ENCODE measurements at regions not wholly inside any gene's neighbourhood (a gene's known extent, or its start where the extent isn't known, plus 50 kb on each side); places are given as distances from the start of the nearest gene placed in this dataset.

DNA sequence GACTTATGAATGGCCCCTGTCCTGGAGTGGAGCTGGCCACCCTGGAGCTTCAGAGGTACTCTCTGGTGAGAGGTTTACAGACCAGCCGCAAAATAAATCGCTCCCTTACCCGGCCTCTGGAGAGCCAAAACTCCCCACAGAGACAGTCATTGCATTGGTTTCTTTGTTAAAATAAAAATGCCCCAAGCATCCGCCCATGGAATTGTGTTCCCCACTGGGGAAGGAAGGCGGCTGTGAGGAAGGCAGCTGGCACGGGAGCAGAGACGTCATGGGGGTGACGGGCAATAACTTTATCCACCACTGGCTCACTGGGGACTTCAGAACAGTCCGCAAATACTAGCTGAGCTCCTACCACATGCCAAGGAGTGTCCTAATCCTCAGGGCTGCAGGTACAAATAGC is 266.2 kb upstream of the FOXF1 start:
- no peak for TF ChIP-seq POLR2A (IDR thresholded peaks at IDR 0.05)
- TF ChIP-seq, protein P1, sequence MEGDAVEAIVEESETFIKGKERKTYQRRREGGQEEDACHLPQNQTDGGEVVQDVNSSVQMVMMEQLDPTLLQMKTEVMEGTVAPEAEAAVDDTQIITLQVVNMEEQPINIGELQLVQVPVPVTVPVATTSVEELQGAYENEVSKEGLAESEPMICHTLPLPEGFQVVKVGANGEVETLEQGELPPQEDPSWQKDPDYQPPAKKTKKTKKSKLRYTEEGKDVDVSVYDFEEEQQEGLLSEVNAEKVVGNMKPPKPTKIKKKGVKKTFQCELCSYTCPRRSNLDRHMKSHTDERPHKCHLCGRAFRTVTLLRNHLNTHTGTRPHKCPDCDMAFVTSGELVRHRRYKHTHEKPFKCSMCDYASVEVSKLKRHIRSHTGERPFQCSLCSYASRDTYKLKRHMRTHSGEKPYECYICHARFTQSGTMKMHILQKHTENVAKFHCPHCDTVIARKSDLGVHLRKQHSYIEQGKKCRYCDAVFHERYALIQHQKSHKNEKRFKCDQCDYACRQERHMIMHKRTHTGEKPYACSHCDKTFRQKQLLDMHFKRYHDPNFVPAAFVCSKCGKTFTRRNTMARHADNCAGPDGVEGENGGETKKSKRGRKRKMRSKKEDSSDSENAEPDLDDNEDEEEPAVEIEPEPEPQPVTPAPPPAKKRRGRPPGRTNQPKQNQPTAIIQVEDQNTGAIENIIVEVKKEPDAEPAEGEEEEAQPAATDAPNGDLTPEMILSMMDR (IDR thresholded peaks at IDR 0.05): no peak
- no peak for TF ChIP-seq EP300 (IDR thresholded peaks at IDR 0.05)
- TF ChIP-seq POLR2AphosphoS5 (IDR thresholded peaks at IDR 0.05): no peak
- H3K27ac ChIP-seq: no peak overlapping the region
- no peak for DNase-seq (ENCODE audit: low spot score in 2 of 2)
- H3K27me3 ChIP-seq: peaks cover 81% of the 10 kb centered on the region
- no peaks in the 10 kb centered on the region for H3K36me3 ChIP-seq
- H3K4me1 ChIP-seq: no peaks in the 10 kb centered on the region
- no peaks in the 10 kb centered on the region for H3K9me3 ChIP-seq
- no peak overlapping the region for H3K4me3 ChIP-seq
- 68% methylated on average over 9 of the region's 9 CpGs for WGBS

DNA sequence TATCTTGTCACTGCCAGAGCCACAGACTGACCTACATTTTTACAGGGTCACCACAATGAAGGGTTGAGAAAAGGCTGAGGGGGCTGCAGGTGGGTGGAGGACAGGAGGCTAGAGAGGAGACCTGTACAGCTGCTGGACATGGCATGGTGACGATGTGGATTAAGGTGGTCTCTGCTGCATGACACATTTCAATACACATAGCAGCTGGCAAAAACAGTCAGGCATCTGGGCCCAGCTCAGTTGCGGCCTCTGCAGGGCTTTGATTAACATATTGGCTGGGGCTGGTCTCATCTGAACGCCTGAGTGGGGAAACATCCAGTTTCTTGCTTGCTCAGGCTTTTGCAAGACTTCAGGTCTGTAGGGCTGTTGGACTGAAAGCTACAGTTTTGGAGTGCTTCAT is 265.4 kb upstream of the FOXF1 start:
- no peak for TF ChIP-seq POLR2AphosphoS5 (IDR thresholded peaks at IDR 0.05)
- TF ChIP-seq POLR2A (IDR thresholded peaks at IDR 0.05): no peak
- TF ChIP-seq, protein P1 (IDR thresholded peaks at IDR 0.05): no peak
- TF ChIP-seq EP300 (IDR thresholded peaks at IDR 0.05): no peak
- Histone ChIP-seq H3K27me3 (peaks cover 76% of the 10 kb centered on the region), H3K36me3 (no peaks in the 10 kb centered on the region), H3K4me3 (no peak overlapping the region), H3K27ac (no peak overlapping the region), H3K9me3 (no peaks in the 10 kb centered on the region), H3K4me1 (no peaks in the 10 kb centered on the region)
- 100% methylated on average over 3 of the region's 3 CpGs for WGBS
- no peak for DNase-seq (ENCODE audit: low spot score in 2 of 2)

DNA sequence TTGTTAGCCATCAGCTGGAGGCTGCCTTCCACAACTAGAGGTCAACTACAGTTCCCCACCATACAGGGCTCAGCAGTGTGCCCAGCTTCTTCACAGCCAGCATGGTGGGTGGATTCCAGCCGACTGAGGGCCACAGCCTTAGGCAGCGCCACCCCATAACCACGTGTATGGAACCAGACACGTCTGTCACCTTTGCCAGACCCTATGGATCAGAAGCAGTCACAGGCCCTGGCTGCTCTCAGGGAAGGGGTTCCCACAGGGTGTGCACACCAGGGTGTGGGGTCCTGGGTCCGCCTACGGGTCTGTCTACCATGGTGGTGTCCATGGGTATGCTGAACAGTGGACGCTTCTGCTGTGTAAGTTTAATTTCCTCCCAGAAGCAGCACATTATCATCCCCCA is 265.0 kb upstream of the FOXF1 start:
- H3K27me3 ChIP-seq: peaks cover 72% of the 10 kb centered on the region
- 93% methylated on average over 7 of the region's 7 CpGs for WGBS
- DNase-seq (ENCODE audit: low spot score in 2 of 2): no peak
- no peaks in the 10 kb centered on the region for H3K4me1 ChIP-seq
- no peak overlapping the region for H3K4me3 ChIP-seq
- no peaks in the 10 kb centered on the region for H3K36me3 ChIP-seq
- TF ChIP-seq EP300 (IDR thresholded peaks at IDR 0.05): no peak
- TF ChIP-seq, protein P1 (IDR thresholded peaks at IDR 0.05): no peak
- TF ChIP-seq POLR2A (IDR thresholded peaks at IDR 0.05): no peak
- TF ChIP-seq POLR2AphosphoS5 (IDR thresholded peaks at IDR 0.05): no peak
- no peaks in the 10 kb centered on the region for H3K9me3 ChIP-seq
- H3K27ac ChIP-seq: no peak overlapping the region

DNA sequence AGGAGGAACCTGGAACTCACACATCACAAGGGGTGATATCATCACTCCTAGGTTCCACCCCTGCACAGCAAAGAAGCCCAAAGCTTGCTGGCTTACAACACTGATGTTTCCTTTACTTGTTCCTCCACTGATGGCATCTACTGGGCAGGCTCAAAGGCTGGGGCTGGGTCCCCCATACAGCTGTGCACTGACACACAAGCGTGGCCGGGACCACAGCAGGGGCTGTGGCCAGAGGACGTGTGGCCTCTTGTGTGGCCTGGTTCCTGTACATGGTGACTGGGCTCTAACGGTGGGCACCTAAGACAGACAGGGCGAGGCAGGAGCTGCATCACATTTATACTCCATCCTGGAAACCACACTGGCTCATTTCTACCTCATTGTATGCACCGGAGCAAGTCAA is 264.4 kb upstream of the FOXF1 start:
- H3K36me3 ChIP-seq: no peaks in the 10 kb centered on the region
- DNase-seq (ENCODE audit: low spot score in 2 of 2): no peak
- H3K27ac ChIP-seq: no peak overlapping the region
- peaks cover 66% of the 10 kb centered on the region for H3K27me3 ChIP-seq
- 90% methylated on average over 6 of the region's 6 CpGs for WGBS
- H3K4me1 ChIP-seq: no peaks in the 10 kb centered on the region
- TF ChIP-seq POLR2AphosphoS5 (IDR thresholded peaks at IDR 0.05) (no peak), POLR2A (IDR thresholded peaks at IDR 0.05) (no peak), EP300 (IDR thresholded peaks at IDR 0.05) (no peak)
- TF ChIP-seq, protein P1 (IDR thresholded peaks at IDR 0.05): no peak
- H3K4me3 ChIP-seq: no peak overlapping the region
- H3K9me3 ChIP-seq: no peaks in the 10 kb centered on the region

DNA sequence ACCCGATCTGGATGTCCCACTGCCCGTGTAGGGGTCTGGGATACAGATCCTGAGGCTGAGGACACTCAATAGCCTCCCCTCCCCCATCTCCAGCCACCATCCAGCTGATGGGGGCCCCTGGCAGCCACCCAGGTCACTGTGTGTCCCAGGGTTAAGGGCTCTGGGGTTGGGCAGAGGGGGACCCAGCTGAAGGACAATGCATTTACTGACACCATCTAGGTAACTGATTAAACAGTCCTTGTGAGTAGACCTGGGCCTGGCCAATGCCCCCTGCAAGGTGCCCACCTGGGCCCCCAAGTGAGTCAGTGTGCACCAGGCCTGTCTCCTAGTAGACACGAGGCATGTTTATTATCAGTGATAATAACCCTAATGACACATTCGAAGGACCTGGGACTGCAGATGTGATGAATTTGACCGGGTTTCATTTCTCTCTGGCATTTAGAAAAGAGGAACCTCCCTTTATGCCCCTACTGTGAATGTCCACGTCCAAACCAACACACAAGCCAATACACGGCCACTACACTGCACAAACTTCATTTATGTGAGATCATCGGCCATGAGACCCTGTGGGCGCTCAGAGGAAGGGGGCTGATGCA is 261.9 kb upstream of the FOXF1 start:
- no peak for DNase-seq (ENCODE audit: low spot score in 2 of 2)
- WGBS: 82% methylated on average over 9 of the region's 9 CpGs
- TF ChIP-seq, protein P1 (IDR thresholded peaks at IDR 0.05): no peak
- TF ChIP-seq POLR2AphosphoS5 (IDR thresholded peaks at IDR 0.05): no peak
- no peak for TF ChIP-seq POLR2A (IDR thresholded peaks at IDR 0.05)
- no peak for TF ChIP-seq EP300 (IDR thresholded peaks at IDR 0.05)

More for the DNA sequence above, 261.9 kb upstream of the FOXF1 start:
- Histone ChIP-seq H3K27ac (no peak overlapping the region), H3K4me1 (no peaks in the 10 kb centered on the region), H3K9me3 (no peaks in the 10 kb centered on the region), H3K36me3 (no peaks in the 10 kb centered on the region), H3K4me3 (no peak overlapping the region), H3K27me3 (peaks cover 56% of the 10 kb centered on the region)
